Ascending aorta (tissue), 2 donors: ENCODE measurements at regions not wholly inside any gene's neighbourhood (a gene's known extent, or its start where the extent isn't known, plus 50 kb on each side); places are given as distances from the start of the nearest gene placed in this dataset.

Experiments used
- DNase-seq, 2 donors: peaks; one replicate each; pipeline ENCODE4 v3.0.0-alpha.2; 2019; ENCODE audit warnings: low spot score in 2 of 2
- H3K27ac ChIP-seq, 2 donors: fragments of 200-600 bp; sonication (generic); one replicate each; pipeline ENCODE4 v1.5.1; 2016 to 2017; ENCODE audit warnings: mild to moderate bottlenecking in 1 of 2
- H3K27me3 ChIP-seq: fragments of 200-600 bp; sonication (generic); one replicate; pipeline ENCODE4 v1.5.1; 2017
- H3K36me3 ChIP-seq, 2 donors: fragments of 200-600 bp; sonication (generic); one replicate each; pipeline ENCODE4 v1.5.1; 2016
- H3K4me1 ChIP-seq, 2 donors: fragments of 200-600 bp; sonication (generic); one replicate each; pipeline ENCODE4 v1.5.1; 2016 to 2017; ENCODE audit warnings: mild to moderate bottlenecking in 1 of 2
- H3K4me3 ChIP-seq, 2 donors: fragments of 200-600 bp; sonication (generic); one replicate each; pipeline ENCODE4 v1.5.1; 2016 to 2017; ENCODE audit warnings: mild to moderate bottlenecking in 1 of 2
- H3K9me3 ChIP-seq, 2 donors: fragments of 200-600 bp; sonication (generic); one replicate each; pipeline ENCODE4 v1.5.1; 2016
- CTCF ChIP-seq, 3 experiments: fragments of 200-600 bp in 2 of 3; fragments of 450-650 bp in 1 of 3; sonication (generic) in 2 of 3; IDR thresholded peaks; one replicate each; pipeline ENCODE4 v1.5.1; 2016 to 2019; ENCODE audit warnings: antibody characterized with exemption in 3 of 3, mild to moderate bottlenecking in 1 of 3, moderate library complexity in 1 of 3
- intact Hi-C: fragments of 100-400 bp; cut with DNase I; formaldehyde crosslinking; loops from one replicate; pipeline ENCODE4 v1.15.1; 2023

- no peak for DNase-seq
- no peak for TF ChIP-seq CTCF (IDR thresholded peaks at IDR 0.05)
- Histone ChIP-seq H3K36me3 (no peaks in the 10 kb centered on the region), H3K27ac (no peak overlapping the region), H3K27me3 (no peaks in the 10 kb centered on the region), H3K9me3 (no peaks in the 10 kb centered on the region), H3K4me1 (no peaks in the 10 kb centered on the region), H3K4me3 (no peak overlapping the region)
- intact Hi-C loops = no loop called here
Observed at GRCh38 chr13:78035500-78035899, 116.9 kb upstream of the EDNRB start.

- Histone ChIP-seq H3K4me1 (no peaks in the 10 kb centered on the region), H3K27me3 (no peaks in the 10 kb centered on the region), H3K4me3 (no peak overlapping the region), H3K27ac (no peak overlapping the region), H3K36me3 (no peaks in the 10 kb centered on the region), H3K9me3 (no peaks in the 10 kb centered on the region)
- intact Hi-C loops = no loop called here
- no peak for TF ChIP-seq CTCF (IDR thresholded peaks at IDR 0.05)
- no peak for DNase-seq
Observed at GRCh38 chr13:78033509-78033908, 114.9 kb upstream of the EDNRB start.

GRCh38 chr13:78032132-78032531, 113.5 kb upstream of the EDNRB start:
- DNase-seq = no peak
- Histone ChIP-seq H3K27ac (no peak overlapping the region), H3K27me3 (no peaks in the 10 kb centered on the region), H3K9me3 (no peaks in the 10 kb centered on the region), H3K36me3 (no peaks in the 10 kb centered on the region), H3K4me3 (no peak overlapping the region), H3K4me1 (no peaks in the 10 kb centered on the region)
- TF ChIP-seq CTCF (IDR thresholded peaks at IDR 0.05) = no peak
- intact Hi-C loops = no loop called here

GRCh38 chr13:78030341-78030896, 111.8 kb upstream of the EDNRB start:
- no peak for DNase-seq
- Histone ChIP-seq H3K36me3 (no peaks in the 10 kb centered on the region), H3K27ac (no peak overlapping the region), H3K27me3 (no peaks in the 10 kb centered on the region), H3K4me3 (no peak overlapping the region), H3K4me1 (no peaks in the 10 kb centered on the region), H3K9me3 (no peaks in the 10 kb centered on the region)
- intact Hi-C loops = no loop called here
- no peak for TF ChIP-seq CTCF (IDR thresholded peaks at IDR 0.05)

- no peaks in the 10 kb centered on the region for H3K36me3 ChIP-seq
- H3K4me1 ChIP-seq = no peaks in the 10 kb centered on the region
- H3K4me3 ChIP-seq = no peak overlapping the region
- TF ChIP-seq CTCF (IDR thresholded peaks at IDR 0.05) = no peak
- no peak overlapping the region for H3K27ac ChIP-seq
- H3K9me3 ChIP-seq = no peaks in the 10 kb centered on the region
- H3K27me3 ChIP-seq = no peaks in the 10 kb centered on the region
- intact Hi-C loops = no loop called here
- DNase-seq = no peak
Observed at GRCh38 chr13:78029901-78030300, 111.3 kb upstream of the EDNRB start.

GRCh38 chr13:78028960-78029359, 110.3 kb upstream of the EDNRB start:
- no peaks in the 10 kb centered on the region for H3K4me1 ChIP-seq
- no peak for DNase-seq
- H3K9me3 ChIP-seq = no peaks in the 10 kb centered on the region
- no peaks in the 10 kb centered on the region for H3K36me3 ChIP-seq
- no peak overlapping the region for H3K27ac ChIP-seq
- no peaks in the 10 kb centered on the region for H3K27me3 ChIP-seq
- no peak overlapping the region for H3K4me3 ChIP-seq
- intact Hi-C loops = no loop called here
- no peak for TF ChIP-seq CTCF (IDR thresholded peaks at IDR 0.05)
